Vagina (tissue), 2 donors: ENCODE measurements at regions not wholly inside any gene's neighbourhood (a gene's known extent, or its start where the extent isn't known, plus 50 kb on each side); places are given as distances from the start of the nearest gene placed in this dataset.

ENCODE experiments used
- CTCF ChIP-seq, 3 experiments: fragments of 450-650 bp in 2 of 3; fragments of 200-600 bp in 1 of 3; sonication (generic) in 1 of 3; IDR thresholded peaks; one replicate each; pipeline ENCODE4 v1.5.1; 2017 to 2019; ENCODE audit warnings: antibody characterized with exemption in 3 of 3, mild to moderate bottlenecking in 2 of 3, moderate library complexity in 2 of 3
- POLR2A ChIP-seq, 2 donors: fragments of 450-650 bp; IDR thresholded peaks; one replicate each; pipeline ENCODE4 v1.6.1; 2017; ENCODE audit warnings: antibody characterized with exemption in 2 of 2, mild to moderate bottlenecking in 2 of 2, moderate library complexity in 2 of 2
- POLR2AphosphoS5 ChIP-seq, 2 donors: sonication (generic); formaldehyde crosslinking; IDR thresholded peaks; one replicate each; pipeline ENCODE4 v1.9.0; 2017; ENCODE audit warnings: antibody characterized with exemption in 2 of 2, mild to moderate bottlenecking in 2 of 2, low read depth in 1 of 2; ENCODE audit not compliant: insufficient read depth in 1 of 2

DNA sequence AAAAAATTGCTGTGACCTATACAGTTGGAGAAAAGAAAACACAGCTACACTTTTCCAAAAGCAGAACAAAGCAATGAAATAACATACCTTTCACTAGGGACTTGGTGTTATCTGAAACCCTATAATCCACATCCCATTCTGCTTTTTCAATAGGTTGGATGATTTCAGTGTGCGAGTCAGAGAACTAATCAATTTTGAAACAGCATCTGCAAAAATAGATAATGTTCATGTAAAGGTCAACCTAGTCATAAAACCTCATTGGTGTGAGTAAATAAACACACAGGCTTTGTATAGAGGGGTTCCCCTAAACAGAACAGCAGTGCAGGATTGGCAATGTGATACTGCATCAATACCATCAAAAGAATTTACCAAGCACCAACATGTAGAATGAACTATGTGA is 173.0 kb upstream of the G2E3 start:
- TF ChIP-seq POLR2AphosphoS5 (IDR thresholded peaks at IDR 0.05; ENCODE audit: insufficient read depth in 1 of 2, low read depth in 1 of 2) (no peak), CTCF (IDR thresholded peaks at IDR 0.05) (no peak), POLR2A (IDR thresholded peaks at IDR 0.05) (no peak)
